HepG2 (cell line): ENCODE measurements at regions not wholly inside any gene's neighbourhood (a gene's known extent, or its start where the extent isn't known, plus 50 kb on each side); places are given as distances from the start of the nearest gene placed in this dataset.

Source experiments
- TP53 ChIP-seq: sonication (generic); formaldehyde crosslinking; conservative IDR thresholded peaks from 2 replicates; pipeline ENCODE4 v1.4.0; 2020; ENCODE audit warnings: missing genetic modification reagents
- ZNF138 ChIP-seq: sonication (generic); formaldehyde crosslinking; IDR thresholded peaks from 2 replicates; pipeline ENCODE4 v1.5.0; 2020; ENCODE audit warnings: mild to moderate bottlenecking, low read depth, missing genetic modification reagents
- ZNF589 ChIP-seq: sonication (generic); formaldehyde crosslinking; conservative IDR thresholded peaks from 2 replicates; pipeline ENCODE4 v1.8.0; 2022; ENCODE audit warnings: mild to moderate bottlenecking, moderate library complexity, missing genetic modification reagents
- TF ChIP-seq, protein P1 (sequence below): sonication (generic); formaldehyde crosslinking; IDR thresholded peaks from 2 replicates; pipeline ENCODE4 v1.4.0; 2020; ENCODE audit warnings: mild to moderate bottlenecking, missing genetic modification reagents, borderline replicate concordance
- TF ChIP-seq, protein P2 (sequence below): sonication (generic); formaldehyde crosslinking; IDR thresholded peaks from 2 replicates; pipeline ENCODE4 v1.5.0; 2020; ENCODE audit warnings: mild to moderate bottlenecking, missing genetic modification reagents, moderate library complexity

DNA sequence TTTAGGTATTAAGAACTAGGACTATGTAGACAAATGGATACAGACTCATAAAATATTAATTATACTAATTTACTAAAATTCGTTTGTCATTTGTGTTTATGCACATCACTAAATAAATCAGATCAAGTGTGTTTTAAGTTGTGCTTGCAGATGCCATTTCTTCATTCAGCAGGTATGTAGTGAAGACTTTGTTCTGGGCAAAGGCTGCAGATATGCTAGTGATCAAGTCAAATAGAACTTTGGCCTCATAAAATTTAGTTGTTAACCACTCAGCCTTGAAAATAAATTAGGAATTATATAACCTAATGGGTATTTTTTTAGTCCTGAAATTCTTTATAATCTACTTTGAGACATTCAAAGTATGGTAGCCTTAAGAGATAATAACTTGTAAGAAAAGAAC, 80.4 kb upstream of the TRPC4 start:
- TF ChIP-seq, protein P1, sequence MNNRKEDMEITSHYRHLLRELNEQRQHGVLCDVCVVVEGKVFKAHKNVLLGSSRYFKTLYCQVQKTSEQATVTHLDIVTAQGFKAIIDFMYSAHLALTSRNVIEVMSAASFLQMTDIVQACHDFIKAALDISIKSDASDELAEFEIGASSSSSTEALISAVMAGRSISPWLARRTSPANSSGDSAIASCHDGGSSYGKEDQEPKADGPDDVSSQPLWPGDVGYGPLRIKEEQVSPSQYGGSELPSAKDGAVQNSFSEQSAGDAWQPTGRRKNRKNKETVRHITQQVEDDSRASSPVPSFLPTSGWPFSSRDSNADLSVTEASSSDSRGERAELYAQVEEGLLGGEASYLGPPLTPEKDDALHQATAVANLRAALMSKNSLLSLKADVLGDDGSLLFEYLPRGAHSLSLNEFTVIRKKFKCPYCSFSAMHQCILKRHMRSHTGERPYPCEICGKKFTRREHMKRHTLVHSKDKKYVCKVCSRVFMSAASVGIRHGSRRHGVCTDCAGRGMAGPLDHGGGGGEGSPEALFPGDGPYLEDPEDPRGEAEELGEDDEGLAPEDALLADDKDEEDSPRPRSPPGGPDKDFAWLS (CRISPR knock-in tag), result no peak
- TF ChIP-seq ZNF589, result no peak
- TF ChIP-seq, protein P2, sequence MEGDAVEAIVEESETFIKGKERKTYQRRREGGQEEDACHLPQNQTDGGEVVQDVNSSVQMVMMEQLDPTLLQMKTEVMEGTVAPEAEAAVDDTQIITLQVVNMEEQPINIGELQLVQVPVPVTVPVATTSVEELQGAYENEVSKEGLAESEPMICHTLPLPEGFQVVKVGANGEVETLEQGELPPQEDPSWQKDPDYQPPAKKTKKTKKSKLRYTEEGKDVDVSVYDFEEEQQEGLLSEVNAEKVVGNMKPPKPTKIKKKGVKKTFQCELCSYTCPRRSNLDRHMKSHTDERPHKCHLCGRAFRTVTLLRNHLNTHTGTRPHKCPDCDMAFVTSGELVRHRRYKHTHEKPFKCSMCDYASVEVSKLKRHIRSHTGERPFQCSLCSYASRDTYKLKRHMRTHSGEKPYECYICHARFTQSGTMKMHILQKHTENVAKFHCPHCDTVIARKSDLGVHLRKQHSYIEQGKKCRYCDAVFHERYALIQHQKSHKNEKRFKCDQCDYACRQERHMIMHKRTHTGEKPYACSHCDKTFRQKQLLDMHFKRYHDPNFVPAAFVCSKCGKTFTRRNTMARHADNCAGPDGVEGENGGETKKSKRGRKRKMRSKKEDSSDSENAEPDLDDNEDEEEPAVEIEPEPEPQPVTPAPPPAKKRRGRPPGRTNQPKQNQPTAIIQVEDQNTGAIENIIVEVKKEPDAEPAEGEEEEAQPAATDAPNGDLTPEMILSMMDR (CRISPR knock-in tag), result no peak
- TF ChIP-seq TP53, result no peak
- TF ChIP-seq ZNF138 (CRISPR knock-in tag), result no peak
